ENCODE measurements at regions not wholly inside any gene's neighbourhood (a gene's known extent, or its start where the extent isn't known, plus 50 kb on each side); places are given as distances from the start of the nearest gene placed in this dataset.

GRCh38 chr21:19320291-19320690 lies 916.7 kb upstream of the TMPRSS15 start:
- no peak for TF ChIP-seq NFIC (IDR thresholded peaks at IDR 0.05)
- no peak for TF ChIP-seq CEBPB (IDR thresholded peaks at IDR 0.05)
- TF ChIP-seq ZBTB7A (IDR thresholded peaks at IDR 0.05; ENCODE audit: low read depth): no peak

GRCh38 chr21:19321688-19322087 lies 918.1 kb upstream of the TMPRSS15 start:
- TF ChIP-seq YY1 (IDR thresholded peaks at IDR 0.05; ENCODE audit: low read depth) (no peak), TEAD4 (IDR thresholded peaks at IDR 0.05) (no peak), MAX (IDR thresholded peaks at IDR 0.05) (no peak), EGR1 (IDR thresholded peaks at IDR 0.05) (no peak), CREB1 (IDR thresholded peaks at IDR 0.05; ENCODE audit: low read depth) (no peak), EP300 (IDR thresholded peaks at IDR 0.05; ENCODE audit: borderline replicate concordance) (no peak), ZBTB7A (IDR thresholded peaks at IDR 0.05; ENCODE audit: low read depth) (no peak), NFIC (IDR thresholded peaks at IDR 0.05) (no peak), TAF1 (IDR thresholded peaks at IDR 0.05; ENCODE audit: low read depth) (no peak), TCF12 (IDR thresholded peaks at IDR 0.05; ENCODE audit: low read depth) (no peak), CEBPB (IDR thresholded peaks at IDR 0.05) (no peak)
- TF ChIP-seq, protein P1, sequence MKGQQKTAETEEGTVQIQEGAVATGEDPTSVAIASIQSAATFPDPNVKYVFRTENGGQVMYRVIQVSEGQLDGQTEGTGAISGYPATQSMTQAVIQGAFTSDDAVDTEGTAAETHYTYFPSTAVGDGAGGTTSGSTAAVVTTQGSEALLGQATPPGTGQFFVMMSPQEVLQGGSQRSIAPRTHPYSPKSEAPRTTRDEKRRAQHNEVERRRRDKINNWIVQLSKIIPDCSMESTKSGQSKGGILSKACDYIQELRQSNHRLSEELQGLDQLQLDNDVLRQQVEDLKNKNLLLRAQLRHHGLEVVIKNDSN (IDR thresholded peaks at IDR 0.05): no peak
- TF ChIP-seq, protein P2, sequence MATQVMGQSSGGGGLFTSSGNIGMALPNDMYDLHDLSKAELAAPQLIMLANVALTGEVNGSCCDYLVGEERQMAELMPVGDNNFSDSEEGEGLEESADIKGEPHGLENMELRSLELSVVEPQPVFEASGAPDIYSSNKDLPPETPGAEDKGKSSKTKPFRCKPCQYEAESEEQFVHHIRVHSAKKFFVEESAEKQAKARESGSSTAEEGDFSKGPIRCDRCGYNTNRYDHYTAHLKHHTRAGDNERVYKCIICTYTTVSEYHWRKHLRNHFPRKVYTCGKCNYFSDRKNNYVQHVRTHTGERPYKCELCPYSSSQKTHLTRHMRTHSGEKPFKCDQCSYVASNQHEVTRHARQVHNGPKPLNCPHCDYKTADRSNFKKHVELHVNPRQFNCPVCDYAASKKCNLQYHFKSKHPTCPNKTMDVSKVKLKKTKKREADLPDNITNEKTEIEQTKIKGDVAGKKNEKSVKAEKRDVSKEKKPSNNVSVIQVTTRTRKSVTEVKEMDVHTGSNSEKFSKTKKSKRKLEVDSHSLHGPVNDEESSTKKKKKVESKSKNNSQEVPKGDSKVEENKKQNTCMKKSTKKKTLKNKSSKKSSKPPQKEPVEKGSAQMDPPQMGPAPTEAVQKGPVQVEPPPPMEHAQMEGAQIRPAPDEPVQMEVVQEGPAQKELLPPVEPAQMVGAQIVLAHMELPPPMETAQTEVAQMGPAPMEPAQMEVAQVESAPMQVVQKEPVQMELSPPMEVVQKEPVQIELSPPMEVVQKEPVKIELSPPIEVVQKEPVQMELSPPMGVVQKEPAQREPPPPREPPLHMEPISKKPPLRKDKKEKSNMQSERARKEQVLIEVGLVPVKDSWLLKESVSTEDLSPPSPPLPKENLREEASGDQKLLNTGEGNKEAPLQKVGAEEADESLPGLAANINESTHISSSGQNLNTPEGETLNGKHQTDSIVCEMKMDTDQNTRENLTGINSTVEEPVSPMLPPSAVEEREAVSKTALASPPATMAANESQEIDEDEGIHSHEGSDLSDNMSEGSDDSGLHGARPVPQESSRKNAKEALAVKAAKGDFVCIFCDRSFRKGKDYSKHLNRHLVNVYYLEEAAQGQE (IDR thresholded peaks at IDR 0.05; ENCODE audit: low read depth): no peak

DNA sequence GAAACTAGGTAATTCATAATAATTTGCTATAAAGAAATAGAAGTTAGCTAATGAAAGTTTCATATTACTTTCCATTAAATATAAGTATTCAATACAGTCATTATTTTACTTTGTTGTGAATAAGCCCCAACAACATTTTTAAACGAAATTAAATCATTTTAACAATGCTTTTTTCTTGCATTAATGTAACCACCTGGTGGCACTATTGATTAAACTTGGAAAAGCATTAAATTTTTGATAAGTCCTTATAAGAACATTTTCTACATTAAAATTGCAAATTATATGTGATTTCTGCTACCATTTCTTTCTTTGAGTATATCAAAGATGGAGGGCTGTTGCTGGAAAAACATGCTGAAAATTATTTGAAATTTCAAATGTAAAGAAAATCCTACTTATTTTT lies 918.8 kb upstream of the TMPRSS15 start:
- TF ChIP-seq TAF1 (IDR thresholded peaks at IDR 0.05; ENCODE audit: low read depth) (no peak), MAX (IDR thresholded peaks at IDR 0.05) (no peak), CEBPB (IDR thresholded peaks at IDR 0.05) (no peak), ZBTB7A (IDR thresholded peaks at IDR 0.05; ENCODE audit: low read depth) (no peak), TCF12 (IDR thresholded peaks at IDR 0.05; ENCODE audit: low read depth) (no peak), NFIC (IDR thresholded peaks at IDR 0.05) (no peak), EGR1 (IDR thresholded peaks at IDR 0.05) (no peak), EP300 (IDR thresholded peaks at IDR 0.05; ENCODE audit: borderline replicate concordance) (no peak), YY1 (IDR thresholded peaks at IDR 0.05; ENCODE audit: low read depth) (no peak), CREB1 (IDR thresholded peaks at IDR 0.05; ENCODE audit: low read depth) (no peak), TEAD4 (IDR thresholded peaks at IDR 0.05) (no peak), RAD21 (IDR thresholded peaks at IDR 0.05; ENCODE audit: low read depth) (no peak; the same call in 1 of the 2 replicates), FOXM1 (IDR thresholded peaks at IDR 0.05; ENCODE audit: borderline replicate concordance, low read depth) (no peak)
- TF ChIP-seq, protein P2 (IDR thresholded peaks at IDR 0.05; ENCODE audit: low read depth): no peak
- TF ChIP-seq, protein P1 (IDR thresholded peaks at IDR 0.05): no peak

GRCh38 chr21:19326531-19327319 lies 923.1 kb upstream of the TMPRSS15 start:
- no peak for TF ChIP-seq EP300 (IDR thresholded peaks at IDR 0.05; ENCODE audit: borderline replicate concordance)
- no peak for TF ChIP-seq TCF12 (IDR thresholded peaks at IDR 0.05; ENCODE audit: low read depth)
- TF ChIP-seq MAX (IDR thresholded peaks at IDR 0.05): no peak
- TF ChIP-seq RAD21 (IDR thresholded peaks at IDR 0.05; ENCODE audit: low read depth): no peak
- TF ChIP-seq, protein P2 (IDR thresholded peaks at IDR 0.05; ENCODE audit: low read depth): no peak
- no peak for TF ChIP-seq EGR1 (IDR thresholded peaks at IDR 0.05)
- TF ChIP-seq FOXM1 (IDR thresholded peaks at IDR 0.05; ENCODE audit: borderline replicate concordance, low read depth): no peak
- TF ChIP-seq, protein P1 (IDR thresholded peaks at IDR 0.05): no peak
- TF ChIP-seq TAF1 (IDR thresholded peaks at IDR 0.05; ENCODE audit: low read depth): no peak
- TF ChIP-seq TEAD4 (IDR thresholded peaks at IDR 0.05): no peak
- TF ChIP-seq NFIC (IDR thresholded peaks at IDR 0.05): no peak
- TF ChIP-seq ZBTB7A (IDR thresholded peaks at IDR 0.05; ENCODE audit: low read depth): no peak
- TF ChIP-seq YY1 (IDR thresholded peaks at IDR 0.05; ENCODE audit: low read depth): no peak
- TF ChIP-seq CREB1 (IDR thresholded peaks at IDR 0.05; ENCODE audit: low read depth): no peak
- TF ChIP-seq CEBPB (IDR thresholded peaks at IDR 0.05): no peak
